WTC11 (cell line): ENCODE measurements at regions not wholly inside any gene's neighbourhood (a gene's known extent, or its start where the extent isn't known, plus 50 kb on each side); places are given as distances from the start of the nearest gene placed in this dataset.
"Not testable (repeated sequence)": the region's sequence is repeated elsewhere in the genome, so short reads cannot be mapped to it uniquely, and the experiment has no call there.

Source experiments
- ATAC-seq: fragments of 200-7000 bp; cut with Tn5 transposase; 2 replicates; pipeline ENCODE4 v1.10.0; 2021; ENCODE audit warnings: mild to moderate bottlenecking, moderate library complexity
- CTCF ChIA-PET: fragments of 300-600 bp; sonication (Branson Sonifier 250); formaldehyde crosslinking; loops from one replicate; lab custom pipeline; 2021; ENCODE audit warnings: antibody characterized with exemption; lab: Charles Lee
- POLR2A ChIA-PET: fragments of 350-600 bp; sonication (Branson Sonifier 250); formaldehyde crosslinking; loops from one replicate; lab custom pipeline; 2021; ENCODE audit warnings: antibody characterized with exemption; lab: Charles Lee
- DNase-seq: peaks from one replicate; pipeline ENCODE4 v3.0.0; 2021; ENCODE audit warnings: low spot score
- H3K27ac Mint-ChIP-seq: 2 replicates; pipeline ENCODE4 v1.8.0; 2021; ENCODE audit warnings: mixed read lengths
- H3K27me3 Mint-ChIP-seq: 2 replicates; pipeline ENCODE4 v1.8.0; 2021; ENCODE audit warnings: low read depth, mild to moderate bottlenecking, moderate library complexity, mixed read lengths
- H3K36me3 Mint-ChIP-seq: 2 replicates; pipeline ENCODE4 v1.8.0; 2021; ENCODE audit warnings: mixed read lengths
- H3K4me1 Mint-ChIP-seq: 2 replicates; pipeline ENCODE4 v1.8.0; 2022; ENCODE audit warnings: mixed read lengths
- H3K4me3 Mint-ChIP-seq: 2 replicates; pipeline ENCODE4 v1.8.0; 2021; ENCODE audit warnings: mild to moderate bottlenecking, moderate library complexity, mixed read lengths
- H3K9me3 Mint-ChIP-seq: 2 replicates; pipeline ENCODE4 v1.8.0; 2021; ENCODE audit warnings: mixed read lengths
- ARID4B ChIP-seq: sonication (generic); formaldehyde crosslinking; IDR thresholded peaks from 2 replicates; pipeline ENCODE4 v1.8.0; 2023; ENCODE audit warnings: missing genetic modification reagents, mild to moderate bottlenecking, borderline replicate concordance
- GABPB1 ChIP-seq: sonication (generic); formaldehyde crosslinking; IDR thresholded peaks from 2 replicates; pipeline ENCODE4 v1.8.1; 2023; ENCODE audit warnings: mild to moderate bottlenecking, missing genetic modification reagents
- HMGA2 ChIP-seq: fragments of 250-450 bp; sonication (Bioruptor Pico); IDR thresholded peaks from 2 replicates; pipeline ENCODE4 v1.4.0; 2021; ENCODE audit warnings: mild to moderate bottlenecking, moderate library complexity
- IRF2 ChIP-seq: sonication (generic); formaldehyde crosslinking; IDR thresholded peaks from 2 replicates; pipeline ENCODE4 v1.8.0; 2022; ENCODE audit warnings: low read depth, missing genetic modification reagents, borderline replicate concordance
- MAX ChIP-seq: sonication (generic); formaldehyde crosslinking; IDR thresholded peaks from 2 replicates; pipeline ENCODE4 v1.8.0; 2022; ENCODE audit warnings: mild to moderate bottlenecking, missing genetic modification reagents
- NFYB ChIP-seq: sonication (generic); formaldehyde crosslinking; conservative IDR thresholded peaks from 2 replicates; pipeline ENCODE4 v1.8.0; 2022; ENCODE audit warnings: low read depth, missing genetic modification reagents
- NR1H2 ChIP-seq: sonication (generic); formaldehyde crosslinking; IDR thresholded peaks from 2 replicates; pipeline ENCODE4 v1.9.0; 2021; ENCODE audit warnings: mild to moderate bottlenecking, moderate library complexity, missing genetic modification reagents
- SOX15 ChIP-seq: fragments of 250-450 bp; sonication (Bioruptor Pico); IDR thresholded peaks from 2 replicates; pipeline ENCODE4 v1.9.0; 2021; ENCODE audit warnings: mild to moderate bottlenecking
- STAT6 ChIP-seq: sonication (generic); formaldehyde crosslinking; conservative IDR thresholded peaks from 2 replicates; pipeline ENCODE4 v1.8.1; 2023; ENCODE audit warnings: mild to moderate bottlenecking, low read depth, missing genetic modification reagents, moderate library complexity
- TCF7 ChIP-seq: sonication (generic); formaldehyde crosslinking; IDR thresholded peaks from 2 replicates; pipeline ENCODE4 v1.8.0; 2022; ENCODE audit warnings: mild to moderate bottlenecking, low read depth, missing genetic modification reagents, moderate library complexity
- TP53 ChIP-seq: sonication (generic); formaldehyde crosslinking; IDR thresholded peaks from 2 replicates; pipeline ENCODE4 v1.8.1; 2023; ENCODE audit warnings: mild to moderate bottlenecking, missing genetic modification reagents
- ZBTB21 ChIP-seq: sonication (generic); formaldehyde crosslinking; IDR thresholded peaks from 2 replicates; pipeline ENCODE4 v1.8.1; 2023; ENCODE audit warnings: mild to moderate bottlenecking, missing genetic modification reagents, borderline replicate concordance
- ZNF317 ChIP-seq: sonication (generic); formaldehyde crosslinking; IDR thresholded peaks from 2 replicates; pipeline ENCODE4 v1.8.1; 2023; ENCODE audit warnings: low read depth, mild to moderate bottlenecking, moderate library complexity, missing genetic modification reagents, borderline replicate concordance
- ZNF532 ChIP-seq: fragments of 250-450 bp; sonication (Bioruptor Pico); IDR thresholded peaks from 2 replicates; pipeline ENCODE4 v1.9.0; 2021; ENCODE audit warnings: mild to moderate bottlenecking, borderline replicate concordance

- no peak for TF ChIP-seq ARID4B
- no peak for TF ChIP-seq STAT6 (CRISPR knock-in tag)
Measured at GRCh38 chr4:169898095-169898494, 128.1 kb downstream of the MFAP3L start (continued).

GRCh38 chr4:169894767-169895166 lies 131.4 kb downstream of the MFAP3L start:
- CTCF ChIA-PET, H3K4me3 Mint-ChIP-seq, H3K27ac Mint-ChIP-seq, H3K36me3 Mint-ChIP-seq, H3K27me3 Mint-ChIP-seq, ATAC-seq, DNase-seq, POLR2A ChIA-PET: not testable (repeated sequence)
- Mint-ChIP-seq H3K9me3 (peaks cover 10% of the 10 kb centered on the region), H3K4me1 (peaks cover 15% of the 10 kb centered on the region)
- TF ChIP-seq HMGA2 (CRISPR knock-in tag): peak; percentile 97

GRCh38 chr4:169885893-169886292 lies 128.1 kb upstream of the HPF1 start:
- H3K4me1 Mint-ChIP-seq: peaks cover 11% of the 10 kb centered on the region
- POLR2A ChIA-PET: no interaction called here
- TF ChIP-seq ZBTB21 (CRISPR knock-in tag): no peak
- TF ChIP-seq NR1H2: no peak
- TF ChIP-seq ZNF532 (CRISPR knock-in tag): no peak
- no peak for TF ChIP-seq ZNF317 (CRISPR knock-in tag)
- no peak for TF ChIP-seq TP53
- no peaks in the 10 kb centered on the region; the same call in 1 of the 2 replicates for H3K27me3 Mint-ChIP-seq
- ATAC-seq: no peak
- H3K27ac Mint-ChIP-seq: no peak overlapping the region
- CTCF ChIA-PET: no interaction called here
- DNase-seq: no peak
- no peak overlapping the region for H3K4me3 Mint-ChIP-seq
- H3K36me3 Mint-ChIP-seq: no peaks in the 10 kb centered on the region
- H3K9me3 Mint-ChIP-seq: peaks cover 14% of the 10 kb centered on the region

GRCh38 chr4:169881769-169882168 lies 124.0 kb upstream of the HPF1 start:
- ChIA-PET POLR2A (no interaction called here), CTCF (no interaction called here)
- DNase-seq: no peak
- no peaks in the 10 kb centered on the region for H3K36me3 Mint-ChIP-seq
- ATAC-seq: peak; percentile 77
- H3K27me3 Mint-ChIP-seq: peaks cover 2% of the 10 kb centered on the region; the same call in 1 of the 2 replicates
- H3K4me3 Mint-ChIP-seq: no peak overlapping the region
- peaks cover 18% of the 10 kb centered on the region for H3K4me1 Mint-ChIP-seq
- peaks cover 5% of the 10 kb centered on the region; the same call in 1 of the 2 replicates for H3K9me3 Mint-ChIP-seq
- TF ChIP-seq MAX (CRISPR knock-in tag) (no peak), SOX15 (CRISPR knock-in tag) (no peak), TCF7 (CRISPR knock-in tag) (no peak), GABPB1 (CRISPR knock-in tag) (no peak), NFYB (CRISPR knock-in tag) (no peak), IRF2 (no peak)
- no peak overlapping the region for H3K27ac Mint-ChIP-seq
